Colonic mucosa (tissue), 4 donors: ENCODE measurements at regions not wholly inside any gene's neighbourhood (a gene's known extent, or its start where the extent isn't known, plus 50 kb on each side); places are given as distances from the start of the nearest gene placed in this dataset.

Experiments used
- DNase-seq: peaks from one replicate; pipeline ENCODE4 v3.0.0-alpha.2; 2020
- H3K27ac ChIP-seq: fragments of 200-600 bp; one replicate; pipeline ENCODE4 v1.8.0; 2021
- H3K27me3 ChIP-seq: fragments of 200-600 bp; one replicate; pipeline ENCODE4 v1.8.0; 2021
- H3K36me3 ChIP-seq: fragments of 200-600 bp; one replicate; pipeline ENCODE4 v1.8.0; 2021
- H3K4me1 ChIP-seq: fragments of 200-600 bp; one replicate; pipeline ENCODE4 v1.8.0; 2021; ENCODE audit warnings: mild to moderate bottlenecking
- H3K4me3 ChIP-seq: fragments of 200-600 bp; one replicate; pipeline ENCODE4 v1.8.0; 2021
- H3K9ac ChIP-seq, 2 donors: one replicate each; pipeline ENCODE4 v1.7.0; 2013; ENCODE audit warnings: control low read depth in 2 of 2, low read depth in 2 of 2, low read length in 2 of 2
- H3K9me3 ChIP-seq: fragments of 200-600 bp; one replicate; pipeline ENCODE4 v1.8.0; 2021
- intact Hi-C: fragments of 100-400 bp; cut with DNase I; formaldehyde crosslinking; loops from one replicate; pipeline ENCODE4 v1.14.1; 2022
- TF ChIP-seq, protein P1 (sequence below): fragments of 200-600 bp; IDR thresholded peaks from one replicate; pipeline ENCODE4 v1.8.0; 2022; ENCODE audit warnings: antibody characterized with exemption, mild to moderate bottlenecking
- donor health status: healthy.
- donor health status: DM: no; HTN: no; CAD: no.
- donor health status: DM: no; HTN: no; CAD: no.

DNA sequence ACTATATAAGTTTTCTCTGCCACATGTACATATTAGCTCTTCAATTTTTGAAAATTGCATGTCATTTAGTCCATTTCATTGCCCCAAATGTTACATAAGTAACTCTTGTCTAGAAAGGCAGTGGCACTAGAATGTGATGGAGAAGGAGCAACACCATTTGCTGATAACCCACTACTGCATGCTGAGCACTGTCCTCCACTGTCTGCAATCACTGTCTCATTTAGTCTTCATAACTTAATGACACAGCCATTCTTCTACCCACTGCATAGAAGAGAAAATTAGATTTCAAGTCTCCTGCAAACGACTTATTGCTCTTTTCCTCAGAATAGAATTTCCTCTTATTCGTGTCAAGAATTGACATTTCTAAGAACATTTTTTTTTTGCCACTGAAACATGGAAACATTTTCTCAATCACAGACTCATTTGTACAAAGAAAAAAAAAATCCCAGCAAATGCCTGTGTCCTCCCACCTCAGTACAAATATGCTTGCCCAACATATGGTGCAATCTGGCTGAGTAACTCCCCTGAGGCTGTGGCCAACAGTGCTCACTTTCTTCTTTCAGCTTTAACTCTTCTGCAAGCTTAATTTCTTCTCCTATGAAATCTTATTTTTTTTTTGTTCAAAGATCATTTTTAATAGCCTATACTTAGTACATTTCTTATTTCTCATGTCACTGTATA is 768.6 kb upstream of the HS6ST1 start:
- DNase-seq, result no peak
- H3K36me3 ChIP-seq, result no peaks in the 10 kb centered on the region
- intact Hi-C loops, result no loop called here
- no peaks in the 10 kb centered on the region for H3K9me3 ChIP-seq
- no peak overlapping the region for H3K4me3 ChIP-seq
- TF ChIP-seq, protein P1, sequence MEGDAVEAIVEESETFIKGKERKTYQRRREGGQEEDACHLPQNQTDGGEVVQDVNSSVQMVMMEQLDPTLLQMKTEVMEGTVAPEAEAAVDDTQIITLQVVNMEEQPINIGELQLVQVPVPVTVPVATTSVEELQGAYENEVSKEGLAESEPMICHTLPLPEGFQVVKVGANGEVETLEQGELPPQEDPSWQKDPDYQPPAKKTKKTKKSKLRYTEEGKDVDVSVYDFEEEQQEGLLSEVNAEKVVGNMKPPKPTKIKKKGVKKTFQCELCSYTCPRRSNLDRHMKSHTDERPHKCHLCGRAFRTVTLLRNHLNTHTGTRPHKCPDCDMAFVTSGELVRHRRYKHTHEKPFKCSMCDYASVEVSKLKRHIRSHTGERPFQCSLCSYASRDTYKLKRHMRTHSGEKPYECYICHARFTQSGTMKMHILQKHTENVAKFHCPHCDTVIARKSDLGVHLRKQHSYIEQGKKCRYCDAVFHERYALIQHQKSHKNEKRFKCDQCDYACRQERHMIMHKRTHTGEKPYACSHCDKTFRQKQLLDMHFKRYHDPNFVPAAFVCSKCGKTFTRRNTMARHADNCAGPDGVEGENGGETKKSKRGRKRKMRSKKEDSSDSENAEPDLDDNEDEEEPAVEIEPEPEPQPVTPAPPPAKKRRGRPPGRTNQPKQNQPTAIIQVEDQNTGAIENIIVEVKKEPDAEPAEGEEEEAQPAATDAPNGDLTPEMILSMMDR, result no peak
- no peaks in the 10 kb centered on the region for H3K4me1 ChIP-seq
- no peak overlapping the region for H3K27ac ChIP-seq
- H3K9ac ChIP-seq, result no peak overlapping the region
- H3K27me3 ChIP-seq, result no peaks in the 10 kb centered on the region

DNA sequence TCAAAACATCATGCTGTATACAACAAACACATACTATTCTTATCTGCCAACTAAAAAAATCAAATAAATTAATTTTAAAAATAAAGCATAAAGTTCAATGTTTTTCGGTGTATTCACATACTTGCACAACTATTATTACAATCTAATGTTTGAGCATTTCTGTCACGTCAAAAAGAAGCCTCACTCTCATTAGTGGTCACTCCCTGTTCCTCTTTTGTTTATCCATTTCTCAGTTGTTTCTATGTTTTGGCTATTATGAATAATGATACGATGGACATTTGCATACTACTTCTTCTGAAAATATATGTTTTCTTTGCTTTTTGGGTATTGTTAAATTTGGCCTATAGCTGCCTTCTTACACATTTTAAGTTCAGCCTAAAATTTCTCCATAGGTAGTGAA is 773.0 kb upstream of the HS6ST1 start:
- no peak for DNase-seq
- H3K4me1 ChIP-seq, result no peaks in the 10 kb centered on the region
- H3K27me3 ChIP-seq, result no peaks in the 10 kb centered on the region
- TF ChIP-seq, protein P1, result no peak
- H3K9ac ChIP-seq, result no peak overlapping the region
- H3K4me3 ChIP-seq, result no peak overlapping the region
- H3K27ac ChIP-seq, result no peak overlapping the region
- no peaks in the 10 kb centered on the region for H3K36me3 ChIP-seq
- intact Hi-C loops, result no loop called here
- H3K9me3 ChIP-seq, result no peaks in the 10 kb centered on the region

DNA sequence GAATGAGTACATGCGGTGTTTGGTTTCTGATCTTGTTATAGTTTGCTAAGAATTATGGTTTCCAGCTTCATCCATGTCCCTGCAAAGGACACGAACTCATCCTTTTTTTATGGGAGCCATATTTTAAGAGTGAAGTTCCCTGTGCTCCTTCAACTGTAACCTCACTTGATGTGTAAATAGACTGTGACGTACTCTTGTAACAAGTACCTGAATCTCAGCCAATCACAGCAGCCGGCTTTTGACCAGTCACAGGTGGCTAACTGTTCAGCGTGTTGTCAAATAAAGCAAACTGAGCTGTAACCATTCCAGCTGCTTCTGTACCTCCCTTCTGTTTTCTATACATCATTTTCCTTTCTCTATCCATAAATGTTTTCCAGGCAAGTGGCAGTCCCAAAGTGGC is 774.3 kb upstream of the HS6ST1 start:
- no peak for DNase-seq
- no peak overlapping the region for H3K27ac ChIP-seq
- no peaks in the 10 kb centered on the region for H3K36me3 ChIP-seq
- no peaks in the 10 kb centered on the region for H3K4me1 ChIP-seq
- no peak overlapping the region for H3K9ac ChIP-seq
- H3K4me3 ChIP-seq, result no peak overlapping the region
- TF ChIP-seq, protein P1, result no peak
- intact Hi-C loops, result no loop called here
- no peaks in the 10 kb centered on the region for H3K27me3 ChIP-seq
- H3K9me3 ChIP-seq, result no peaks in the 10 kb centered on the region

DNA sequence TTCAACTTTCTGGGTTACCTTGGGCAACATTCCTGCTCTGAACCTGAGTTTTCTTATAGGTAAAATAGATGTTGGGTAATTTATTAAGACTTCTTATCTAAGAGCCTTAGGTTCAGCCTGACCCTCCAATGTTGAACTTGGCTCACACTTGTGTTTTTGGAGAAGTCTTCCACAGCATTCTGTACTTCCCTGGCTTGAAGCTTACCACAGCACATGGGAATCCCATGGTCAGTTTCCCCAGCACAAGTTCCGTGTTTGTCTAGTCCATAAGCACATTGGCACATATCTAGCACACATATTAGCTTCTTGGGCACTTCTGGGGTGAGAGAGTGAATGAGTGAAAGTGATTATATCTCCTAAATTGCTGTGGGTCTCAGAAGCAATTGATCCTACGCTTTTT is 782.5 kb upstream of the HS6ST1 start:
- H3K36me3 ChIP-seq, result no peaks in the 10 kb centered on the region
- no peaks in the 10 kb centered on the region for H3K27me3 ChIP-seq
- H3K27ac ChIP-seq, result no peak overlapping the region
- DNase-seq, result no peak
- no peak overlapping the region for H3K4me3 ChIP-seq
- intact Hi-C loops, result no loop called here
- TF ChIP-seq, protein P1, result no peak
- no peaks in the 10 kb centered on the region for H3K4me1 ChIP-seq
- H3K9ac ChIP-seq, result no peak overlapping the region
- no peaks in the 10 kb centered on the region for H3K9me3 ChIP-seq

DNA sequence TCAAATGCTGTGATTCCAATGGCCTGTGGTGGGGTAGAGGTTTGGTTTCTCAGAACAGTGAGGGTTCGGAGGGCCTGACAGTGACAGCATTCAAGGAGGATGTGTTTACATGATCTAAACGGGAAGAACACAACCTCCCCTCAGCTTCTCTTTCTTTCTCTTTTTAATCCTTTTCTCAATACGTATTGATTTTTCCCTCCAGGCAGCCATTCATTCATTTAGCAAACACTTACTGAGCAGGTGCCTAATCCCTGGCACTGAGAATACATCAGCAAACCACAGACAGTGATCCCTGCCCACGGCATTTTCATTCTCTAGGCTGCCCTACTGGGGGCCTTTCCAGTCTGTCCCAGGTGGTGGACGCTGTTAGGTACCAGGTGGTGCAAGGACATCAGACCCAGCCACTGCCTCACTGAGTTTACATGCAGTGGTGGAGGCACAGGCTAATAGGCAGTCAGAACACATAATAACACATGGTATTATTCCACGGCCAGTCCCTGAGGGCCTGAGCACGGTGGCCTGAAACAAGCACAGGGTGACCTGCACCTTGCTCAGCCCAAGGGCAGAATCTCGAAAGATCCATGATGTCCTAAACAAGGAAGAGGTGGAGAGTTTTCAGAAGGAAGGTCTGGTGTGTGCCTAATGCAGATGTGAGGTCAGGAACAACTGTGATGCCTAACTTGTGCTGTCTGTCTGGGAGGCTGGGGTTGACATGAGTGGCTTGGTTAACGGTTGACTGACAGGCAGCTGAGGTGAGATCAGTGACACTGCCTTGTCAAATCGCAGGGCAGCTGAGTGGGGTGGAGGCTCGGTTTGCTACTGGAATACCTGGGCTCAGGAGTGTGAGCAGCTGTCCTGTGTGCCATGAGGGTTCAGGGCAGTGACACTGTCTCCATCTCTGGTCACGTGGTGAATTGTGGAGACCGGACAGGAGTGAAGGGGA is 785.5 kb upstream of the HS6ST1 start:
- Histone ChIP-seq H3K9ac (no peak overlapping the region), H3K27ac (no peak overlapping the region), H3K9me3 (no peaks in the 10 kb centered on the region), H3K27me3 (no peaks in the 10 kb centered on the region), H3K4me1 (no peaks in the 10 kb centered on the region), H3K36me3 (no peaks in the 10 kb centered on the region), H3K4me3 (no peak overlapping the region)
- TF ChIP-seq, protein P1, result no peak
- DNase-seq, result no peak
- intact Hi-C loops, result no loop called here
